ENCODE measurements at regions not wholly inside any gene's neighbourhood (a gene's known extent, or its start where the extent isn't known, plus 50 kb on each side); places are given as distances from the start of the nearest gene placed in this dataset.

DNA sequence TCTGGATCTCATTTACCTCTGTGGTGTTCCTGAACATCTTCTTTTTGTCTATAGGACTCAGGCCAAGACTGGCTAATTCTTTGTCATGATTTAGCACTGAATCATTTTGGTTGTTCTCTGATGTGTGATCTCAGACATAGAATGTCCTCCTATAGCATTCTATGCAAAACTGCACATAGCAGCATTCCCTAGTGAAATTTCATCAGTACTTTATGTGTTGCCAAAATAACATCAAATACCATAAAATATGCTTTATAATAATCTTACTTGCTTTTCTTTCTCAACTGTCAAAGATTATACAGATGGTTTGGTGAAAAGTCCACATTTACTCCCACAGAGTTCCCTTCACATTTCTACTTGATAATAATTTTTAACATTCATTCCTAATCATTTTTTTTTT lies 115.7 kb upstream of the MPDZ start:
- no peak overlapping the region for H3K4me2 ChIP-seq (ENCODE audit: low read length)
- BruUV-seq (replicated peaks): no TSS peak
- H3K4me1 ChIP-seq (ENCODE audit: insufficient read depth, low read length, poor library complexity, severe bottlenecking): no peaks in the 10 kb centered on the region
- no peaks in the 10 kb centered on the region for H4K20me1 ChIP-seq (ENCODE audit: insufficient read depth, low read length)
- POLR2A ChIA-PET: no interaction called here
- H3K9me3 ChIP-seq (ENCODE audit: low read length): no peaks in the 10 kb centered on the region
- no peaks in the 10 kb centered on the region for H3K36me3 ChIP-seq (ENCODE audit: insufficient read depth, low read length)
- CTCF ChIA-PET (ENCODE audit: unreplicated experiment): no interaction called here
- no peak overlapping the region for H3K4me3 ChIP-seq (ENCODE audit: low read depth, low read length, poor library complexity, severe bottlenecking)
- TF ChIP-seq, protein P1, sequence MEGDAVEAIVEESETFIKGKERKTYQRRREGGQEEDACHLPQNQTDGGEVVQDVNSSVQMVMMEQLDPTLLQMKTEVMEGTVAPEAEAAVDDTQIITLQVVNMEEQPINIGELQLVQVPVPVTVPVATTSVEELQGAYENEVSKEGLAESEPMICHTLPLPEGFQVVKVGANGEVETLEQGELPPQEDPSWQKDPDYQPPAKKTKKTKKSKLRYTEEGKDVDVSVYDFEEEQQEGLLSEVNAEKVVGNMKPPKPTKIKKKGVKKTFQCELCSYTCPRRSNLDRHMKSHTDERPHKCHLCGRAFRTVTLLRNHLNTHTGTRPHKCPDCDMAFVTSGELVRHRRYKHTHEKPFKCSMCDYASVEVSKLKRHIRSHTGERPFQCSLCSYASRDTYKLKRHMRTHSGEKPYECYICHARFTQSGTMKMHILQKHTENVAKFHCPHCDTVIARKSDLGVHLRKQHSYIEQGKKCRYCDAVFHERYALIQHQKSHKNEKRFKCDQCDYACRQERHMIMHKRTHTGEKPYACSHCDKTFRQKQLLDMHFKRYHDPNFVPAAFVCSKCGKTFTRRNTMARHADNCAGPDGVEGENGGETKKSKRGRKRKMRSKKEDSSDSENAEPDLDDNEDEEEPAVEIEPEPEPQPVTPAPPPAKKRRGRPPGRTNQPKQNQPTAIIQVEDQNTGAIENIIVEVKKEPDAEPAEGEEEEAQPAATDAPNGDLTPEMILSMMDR (conservative IDR thresholded peaks at IDR 0.05; ENCODE audit: low read length): no peak
- H3K27ac ChIP-seq (ENCODE audit: low read depth, low read length, poor library complexity, severe bottlenecking): no peak overlapping the region
- H2AFZ ChIP-seq (ENCODE audit: low read length): no peak overlapping the region
- intact Hi-C loops (cut with micrococcal nuclease; ENCODE audit: unreplicated experiment): no loop called here
- no peaks in the 10 kb centered on the region for H3K79me2 ChIP-seq (ENCODE audit: insufficient read depth, low read depth, low read length)
- H3K9me2 ChIP-seq (ENCODE audit: insufficient read depth, low read length): no peaks in the 10 kb centered on the region
- DNase-seq (ENCODE audit: low spot score): no peak

DNA sequence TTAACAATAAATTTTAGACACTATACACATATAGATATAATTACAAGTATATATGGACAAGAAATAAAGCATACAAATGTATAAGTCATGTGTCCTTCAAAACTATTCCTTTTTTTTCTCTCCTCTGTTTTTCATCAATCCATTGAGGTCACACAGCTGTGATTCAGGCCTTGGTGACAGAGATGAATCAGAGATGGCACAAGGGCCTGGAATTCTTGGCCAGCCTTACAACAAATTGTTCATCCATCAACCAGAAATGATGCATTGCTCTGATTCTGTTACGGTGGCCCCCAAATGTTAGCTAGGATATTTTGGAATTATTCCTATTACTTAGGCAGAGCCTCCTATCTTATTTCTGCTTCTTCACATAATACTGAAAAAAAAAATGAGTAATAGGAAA lies 108.7 kb upstream of the MPDZ start:
- intact Hi-C loops (cut with micrococcal nuclease; ENCODE audit: unreplicated experiment): no loop called here
- TF ChIP-seq, protein P1 (conservative IDR thresholded peaks at IDR 0.05; ENCODE audit: low read length): no peak
- no peak for TF ChIP-seq EZH2phosphoT487 (IDR thresholded peaks at IDR 0.05; ENCODE audit: borderline replicate concordance, low read depth, low read length)
- ChIA-PET POLR2A (no interaction called here), CTCF (ENCODE audit: unreplicated experiment) (no interaction called here)
- DNase-seq (ENCODE audit: low spot score): no peak
- no peak overlapping the region for H2AFZ ChIP-seq (ENCODE audit: low read length)
- no peaks in the 10 kb centered on the region for H3K36me3 ChIP-seq (ENCODE audit: insufficient read depth, low read length)
- no peaks in the 10 kb centered on the region for H3K79me2 ChIP-seq (ENCODE audit: insufficient read depth, low read depth, low read length)
- no peaks in the 10 kb centered on the region for H3K9me2 ChIP-seq (ENCODE audit: insufficient read depth, low read length)
- no peaks in the 10 kb centered on the region for H4K20me1 ChIP-seq (ENCODE audit: insufficient read depth, low read length)
- no peak overlapping the region for H3K4me3 ChIP-seq (ENCODE audit: low read depth, low read length, poor library complexity, severe bottlenecking)
- no peak overlapping the region for H3K27ac ChIP-seq (ENCODE audit: low read depth, low read length, poor library complexity, severe bottlenecking)
- H3K9me3 ChIP-seq (ENCODE audit: low read length): no peaks in the 10 kb centered on the region
- no peak overlapping the region for H3K4me2 ChIP-seq (ENCODE audit: low read length)
- no peaks in the 10 kb centered on the region for H3K4me1 ChIP-seq (ENCODE audit: insufficient read depth, low read length, poor library complexity, severe bottlenecking)
- BruUV-seq (replicated peaks): no TSS peak

DNA sequence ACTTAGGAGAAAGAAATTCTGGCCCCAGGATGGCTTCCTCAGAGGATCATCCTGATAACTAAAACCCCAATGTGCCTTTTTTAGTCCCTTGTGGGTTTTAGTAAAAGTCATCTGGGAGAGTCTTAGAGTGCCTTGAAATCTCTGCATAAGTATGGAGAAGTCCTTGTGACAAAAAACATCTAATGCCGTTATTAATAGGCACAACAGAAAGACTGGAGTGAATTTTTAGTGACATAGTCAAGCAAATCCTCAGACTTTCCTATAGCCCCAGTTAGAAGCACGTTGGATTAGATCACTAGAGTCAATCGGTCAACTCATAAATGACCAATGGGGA lies 108.2 kb upstream of the MPDZ start:
- no peak for DNase-seq (ENCODE audit: low spot score)
- Histone ChIP-seq H2AFZ (ENCODE audit: low read length) (no peak overlapping the region), H4K20me1 (ENCODE audit: insufficient read depth, low read length) (no peaks in the 10 kb centered on the region), H3K9me3 (ENCODE audit: low read length) (no peaks in the 10 kb centered on the region), H3K27ac (ENCODE audit: low read depth, low read length, poor library complexity, severe bottlenecking) (no peak overlapping the region), H3K36me3 (ENCODE audit: insufficient read depth, low read length) (no peaks in the 10 kb centered on the region), H3K4me3 (ENCODE audit: low read depth, low read length, poor library complexity, severe bottlenecking) (no peak overlapping the region), H3K4me1 (ENCODE audit: insufficient read depth, low read length, poor library complexity, severe bottlenecking) (no peaks in the 10 kb centered on the region), H3K4me2 (ENCODE audit: low read length) (no peak overlapping the region), H3K9me2 (ENCODE audit: insufficient read depth, low read length) (no peaks in the 10 kb centered on the region), H3K79me2 (ENCODE audit: insufficient read depth, low read depth, low read length) (no peaks in the 10 kb centered on the region)
- POLR2A ChIA-PET: no interaction called here
- CTCF ChIA-PET (ENCODE audit: unreplicated experiment): no interaction called here
- intact Hi-C loops (cut with micrococcal nuclease; ENCODE audit: unreplicated experiment): no loop called here
- no TSS peak for BruUV-seq (replicated peaks)
- no peak for TF ChIP-seq EZH2phosphoT487 (IDR thresholded peaks at IDR 0.05; ENCODE audit: borderline replicate concordance, low read depth, low read length)
- TF ChIP-seq, protein P1 (conservative IDR thresholded peaks at IDR 0.05; ENCODE audit: low read length): no peak

All from OCI-LY7 (cell line).